Stomach (tissue), 8 donors: ENCODE measurements at regions not wholly inside any gene's neighbourhood (a gene's known extent, or its start where the extent isn't known, plus 50 kb on each side); places are given as distances from the start of the nearest gene placed in this dataset.

Experiments
- DNase-seq, 2 donors: peaks; one replicate each; pipeline versions ENCODE4 v3.0.0 to v3.0.0-alpha.2; 2013 to 2019
- H3K27ac ChIP-seq, 5 donors: fragments of 200-600 bp in 4 of 5; sonication (generic) in 4 of 5; one replicate each; pipeline ENCODE4 v1.5.1; 2013 to 2019; ENCODE audit warnings: mild to moderate bottlenecking in 1 of 5, moderate library complexity in 1 of 5
- H3K27me3 ChIP-seq, 3 donors: fragments of 200-600 bp; sonication (generic); one replicate each; pipeline ENCODE4 v1.5.1; 2017 to 2019; ENCODE audit warnings: mixed run types in 1 of 3
- H3K36me3 ChIP-seq, 4 donors: fragments of 200-600 bp; sonication (generic); 1 replicate in 3 of 4; 2 replicates in 1 of 4; pipeline ENCODE4 v1.5.1; 2016 to 2019
- H3K4me1 ChIP-seq, 4 donors: fragments of 200-600 bp; sonication (generic); one replicate each; pipeline ENCODE4 v1.5.1; 2016 to 2019
- H3K4me3 ChIP-seq, 4 donors: fragments of 200-600 bp; sonication (generic) in 3 of 4; one replicate each; pipeline ENCODE4 v1.5.1; 2016 to 2019; ENCODE audit warnings: mild to moderate bottlenecking in 1 of 4
- H3K9me3 ChIP-seq, 4 donors: fragments of 200-600 bp; sonication (generic); one replicate each; pipeline ENCODE4 v1.5.1; 2016 to 2019
- EP300 ChIP-seq: sonication (generic); formaldehyde crosslinking; IDR thresholded peaks from one replicate; pipeline ENCODE4 v1.6.1; 2017; ENCODE audit warnings: antibody characterized with exemption
- POLR2A ChIP-seq, 4 donors: fragments of 450-650 bp; IDR thresholded peaks; one replicate each; pipeline ENCODE4 v1.6.1; 2016; ENCODE audit warnings: antibody characterized with exemption in 4 of 4, control low read depth in 2 of 4, mild to moderate bottlenecking in 1 of 4, moderate library complexity in 1 of 4
- POLR2AphosphoS5 ChIP-seq, 3 donors: sonication (generic); formaldehyde crosslinking; IDR thresholded peaks; one replicate each; pipeline ENCODE4 v1.6.1; 2016; ENCODE audit warnings: antibody characterized with exemption in 3 of 3
- WGBS, 5 donors: extraction: QIAGEN DNeasy Blood & Tissue Kit in 3 of 5; methylation state at CpG; one replicate each; pipeline versions ENCODE4 v1.1.5 to v1.1.7; 2013 to 2018; 5-methylcytosine and 5-hydroxymethylcytosine counted together
- intact Hi-C: fragments of 100-400 bp; cut with DNase I; formaldehyde crosslinking; loops from one replicate; pipeline ENCODE4 v1.15.1; 2023; ENCODE audit warnings: low total_unique reads
- TF ChIP-seq, protein P1 (sequence below), 7 experiments: fragments of 450-650 bp in 4 of 7; fragments of 200-600 bp in 3 of 7; sonication (generic) in 3 of 7; IDR thresholded peaks; one replicate each; pipeline ENCODE4 v1.5.1; 2016 to 2019; ENCODE audit warnings: antibody characterized with exemption in 7 of 7, control low read depth in 2 of 7, mild to moderate bottlenecking in 1 of 7
- donor health status: healthy with polysubstance abuse.
- donor health status: Bipolar disorder and iron deficiency.
- donor health status: healthy.

DNA sequence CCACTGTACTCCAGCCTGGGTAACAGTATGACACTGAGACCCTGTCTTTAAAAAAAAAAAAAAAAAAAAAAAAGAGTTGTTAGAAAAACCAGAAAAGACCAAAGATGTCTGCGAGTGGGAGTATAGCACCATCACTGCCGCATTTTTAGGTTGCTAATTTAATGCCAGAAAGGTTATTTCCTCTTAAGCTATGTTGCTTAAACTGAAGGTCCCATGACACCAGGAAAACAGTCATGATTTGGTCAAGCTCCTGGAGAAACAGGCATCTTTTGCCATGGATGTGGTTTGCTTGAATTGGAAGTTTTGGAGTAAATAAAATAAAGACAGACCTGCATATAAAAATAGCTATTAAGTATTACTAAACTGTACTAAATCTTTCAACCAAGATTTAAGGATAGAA lies 68.3 kb upstream of the TNFRSF21 start:
- peaks cover 0 to under 1% (median 0%) of the 10 kb centered on the region in 4 donors for H3K4me1 ChIP-seq
- DNase-seq = no peak
- no peak overlapping the region for H3K27ac ChIP-seq
- H3K4me3 ChIP-seq = no peak overlapping the region
- H3K36me3 ChIP-seq = no peaks in the 10 kb centered on the region
- no peaks in the 10 kb centered on the region for H3K9me3 ChIP-seq
- TF ChIP-seq, protein P1, sequence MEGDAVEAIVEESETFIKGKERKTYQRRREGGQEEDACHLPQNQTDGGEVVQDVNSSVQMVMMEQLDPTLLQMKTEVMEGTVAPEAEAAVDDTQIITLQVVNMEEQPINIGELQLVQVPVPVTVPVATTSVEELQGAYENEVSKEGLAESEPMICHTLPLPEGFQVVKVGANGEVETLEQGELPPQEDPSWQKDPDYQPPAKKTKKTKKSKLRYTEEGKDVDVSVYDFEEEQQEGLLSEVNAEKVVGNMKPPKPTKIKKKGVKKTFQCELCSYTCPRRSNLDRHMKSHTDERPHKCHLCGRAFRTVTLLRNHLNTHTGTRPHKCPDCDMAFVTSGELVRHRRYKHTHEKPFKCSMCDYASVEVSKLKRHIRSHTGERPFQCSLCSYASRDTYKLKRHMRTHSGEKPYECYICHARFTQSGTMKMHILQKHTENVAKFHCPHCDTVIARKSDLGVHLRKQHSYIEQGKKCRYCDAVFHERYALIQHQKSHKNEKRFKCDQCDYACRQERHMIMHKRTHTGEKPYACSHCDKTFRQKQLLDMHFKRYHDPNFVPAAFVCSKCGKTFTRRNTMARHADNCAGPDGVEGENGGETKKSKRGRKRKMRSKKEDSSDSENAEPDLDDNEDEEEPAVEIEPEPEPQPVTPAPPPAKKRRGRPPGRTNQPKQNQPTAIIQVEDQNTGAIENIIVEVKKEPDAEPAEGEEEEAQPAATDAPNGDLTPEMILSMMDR (IDR thresholded peaks at IDR 0.05) = no peak
- TF ChIP-seq POLR2A (IDR thresholded peaks at IDR 0.05) = no peak
- no peak for TF ChIP-seq EP300
- TF ChIP-seq POLR2AphosphoS5 (IDR thresholded peaks at IDR 0.05) = no peak
- 82 to 95% (median 84%) methylated on average over 2 of the region's 2 CpGs for WGBS, 5 donors
- H3K27me3 ChIP-seq = no peaks in the 10 kb centered on the region
- intact Hi-C loops = no loop called here

DNA sequence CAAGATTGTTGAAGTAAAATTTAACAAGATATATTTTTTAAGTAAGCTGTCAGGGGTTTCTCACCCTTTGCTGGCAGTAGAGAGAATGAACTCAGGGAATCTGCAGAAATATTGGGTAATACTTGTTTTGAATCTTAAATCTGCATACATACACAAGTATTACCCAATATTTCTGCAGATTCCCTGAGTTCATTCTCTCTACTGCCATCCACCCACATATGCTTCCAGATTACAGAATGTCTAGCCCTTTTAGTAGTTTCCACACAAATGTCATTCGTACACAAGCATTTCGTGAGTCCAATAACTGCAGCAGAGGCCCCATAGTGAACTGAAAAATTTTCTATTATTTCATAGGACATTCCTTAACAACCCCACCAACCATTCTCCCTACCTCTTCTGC lies 69.6 kb upstream of the TNFRSF21 start:
- TF ChIP-seq, protein P1 (IDR thresholded peaks at IDR 0.05) = no peak
- no peak for TF ChIP-seq EP300
- TF ChIP-seq POLR2A (IDR thresholded peaks at IDR 0.05) = no peak
- TF ChIP-seq POLR2AphosphoS5 (IDR thresholded peaks at IDR 0.05) = no peak
- Histone ChIP-seq H3K4me1 (no peaks in the 10 kb centered on the region), H3K27ac (no peak overlapping the region), H3K4me3 (no peak overlapping the region), H3K36me3 (no peaks in the 10 kb centered on the region), H3K9me3 (no peaks in the 10 kb centered on the region), H3K27me3 (no peaks in the 10 kb centered on the region)
- intact Hi-C loops = no loop called here
- WGBS, 5 donors = 87 to 93% (median 92%) methylated on average over 2 of the region's 2 CpGs
- no peak for DNase-seq

DNA sequence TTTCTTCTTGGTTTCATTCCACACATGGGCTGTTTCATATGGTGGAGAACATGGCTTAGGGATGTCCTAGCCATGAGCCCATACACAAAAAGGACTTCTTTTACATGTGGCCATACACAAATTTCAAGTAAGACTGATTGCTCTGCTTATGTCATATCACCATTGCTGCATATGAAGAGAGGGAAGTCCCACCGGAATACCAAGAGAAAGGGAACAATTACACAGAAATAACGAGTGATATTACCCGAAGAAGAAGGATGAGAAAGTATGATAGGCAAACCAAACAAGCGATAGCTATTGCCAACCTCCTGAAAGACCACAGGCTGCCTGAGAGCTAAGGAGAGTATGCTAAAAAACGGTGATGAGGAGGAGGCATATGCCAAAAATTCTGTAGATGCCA lies 70.5 kb upstream of the TNFRSF21 start:
- H3K4me3 ChIP-seq = no peak overlapping the region
- no peaks in the 10 kb centered on the region for H3K36me3 ChIP-seq
- H3K27ac ChIP-seq = no peak overlapping the region
- no peaks in the 10 kb centered on the region for H3K27me3 ChIP-seq
- no peak for DNase-seq
- H3K9me3 ChIP-seq = no peaks in the 10 kb centered on the region
- intact Hi-C loops = no loop called here
- TF ChIP-seq EP300 (no peak), POLR2A (IDR thresholded peaks at IDR 0.05) (no peak)
- WGBS, 5 donors = 82 to 94% (median 92%) methylated on average over 5 of the region's 5 CpGs
- H3K4me1 ChIP-seq = no peaks in the 10 kb centered on the region

DNA sequence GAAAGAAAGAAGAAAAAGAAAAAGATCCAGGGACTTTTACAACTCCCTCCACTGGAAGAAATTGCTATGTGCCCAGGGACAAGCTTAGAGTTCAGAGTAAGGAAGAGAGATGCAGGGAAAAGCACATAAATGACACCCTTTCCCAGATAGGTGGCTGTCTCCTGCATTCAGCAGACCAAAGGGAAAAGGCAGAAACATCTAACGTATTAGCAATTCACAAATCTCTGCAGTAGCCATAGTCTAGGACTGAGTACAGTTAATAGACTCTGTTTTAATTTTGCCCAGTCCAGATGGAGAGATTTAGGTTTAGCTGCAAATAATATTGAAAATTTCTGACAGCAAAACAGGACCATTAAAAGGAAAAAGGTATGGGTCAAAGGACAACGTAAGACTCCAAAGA lies 71.3 kb upstream of the TNFRSF21 start:
- no peak overlapping the region for H3K4me3 ChIP-seq
- no peaks in the 10 kb centered on the region for H3K36me3 ChIP-seq
- H3K9me3 ChIP-seq = no peaks in the 10 kb centered on the region
- no peak overlapping the region for H3K27ac ChIP-seq
- DNase-seq = no peak
- intact Hi-C loops = no loop called here
- TF ChIP-seq, protein P1 (IDR thresholded peaks at IDR 0.05) = no peak
- no peak for TF ChIP-seq EP300
- TF ChIP-seq POLR2A (IDR thresholded peaks at IDR 0.05) = no peak
- no peak for TF ChIP-seq POLR2AphosphoS5 (IDR thresholded peaks at IDR 0.05)
- no peaks in the 10 kb centered on the region for H3K27me3 ChIP-seq
- 48 to 76% (median 62%) methylated on average over 2 of the region's 2 CpGs for WGBS, 5 donors
- H3K4me1 ChIP-seq = no peaks in the 10 kb centered on the region

DNA sequence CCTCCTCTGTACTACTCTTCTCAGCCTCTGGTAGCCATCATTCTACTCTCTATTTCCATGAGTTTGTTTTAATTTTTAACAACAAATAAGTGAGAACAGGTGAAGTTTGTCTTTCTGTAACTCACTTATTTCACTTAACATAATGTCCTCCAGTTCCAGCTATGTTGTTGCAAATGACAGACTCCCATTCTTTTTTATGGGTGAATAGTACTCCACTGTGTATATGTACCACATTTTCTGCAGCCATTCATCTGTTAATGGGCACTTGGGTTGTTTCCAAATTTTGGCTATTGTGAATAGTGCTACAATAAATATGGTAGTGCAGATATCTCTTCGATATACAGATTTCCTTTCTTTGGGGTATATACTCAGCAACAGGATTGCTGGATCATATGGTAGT lies 73.7 kb upstream of the TNFRSF21 start:
- no peaks in the 10 kb centered on the region for H3K27me3 ChIP-seq
- no peaks in the 10 kb centered on the region for H3K4me1 ChIP-seq

More for the DNA sequence above, 73.7 kb upstream of the TNFRSF21 start:
- TF ChIP-seq, protein P1 (IDR thresholded peaks at IDR 0.05) = no peak
- TF ChIP-seq EP300 = no peak
- no peak for TF ChIP-seq POLR2AphosphoS5 (IDR thresholded peaks at IDR 0.05)
- no peak for TF ChIP-seq POLR2A (IDR thresholded peaks at IDR 0.05)
- H3K27ac ChIP-seq = no peak overlapping the region
- no peak overlapping the region for H3K4me3 ChIP-seq
- intact Hi-C loops = no loop called here
- 89 to 97% (median 92%) methylated on average over 1 of the region's 1 CpG for WGBS, 5 donors
- no peaks in the 10 kb centered on the region for H3K9me3 ChIP-seq
- DNase-seq = no peak
- H3K36me3 ChIP-seq = no peaks in the 10 kb centered on the region
